HG02981 (cell line): ENCODE measurements at regions not wholly inside any gene's neighbourhood (a gene's known extent, or its start where the extent isn't known, plus 50 kb on each side); places are given as distances from the start of the nearest gene placed in this dataset.
"Not testable (repeated sequence)": the region's sequence is repeated elsewhere in the genome, so short reads cannot be mapped to it uniquely, and the experiment has no call there.

Experiments used
- ATAC-seq: cut with Tn5 transposase; IDR thresholded peaks from one replicate; pipeline ENCODE4 v1.9.1; 2021; ENCODE audit warnings: mild to moderate bottlenecking, moderate library complexity; ENCODE audit not compliant: unreplicated experiment

GRCh38 chr6:170036367-170036766, 254.5 kb downstream of the DLL1 start:
- ATAC-seq: not testable (repeated sequence)

DNA sequence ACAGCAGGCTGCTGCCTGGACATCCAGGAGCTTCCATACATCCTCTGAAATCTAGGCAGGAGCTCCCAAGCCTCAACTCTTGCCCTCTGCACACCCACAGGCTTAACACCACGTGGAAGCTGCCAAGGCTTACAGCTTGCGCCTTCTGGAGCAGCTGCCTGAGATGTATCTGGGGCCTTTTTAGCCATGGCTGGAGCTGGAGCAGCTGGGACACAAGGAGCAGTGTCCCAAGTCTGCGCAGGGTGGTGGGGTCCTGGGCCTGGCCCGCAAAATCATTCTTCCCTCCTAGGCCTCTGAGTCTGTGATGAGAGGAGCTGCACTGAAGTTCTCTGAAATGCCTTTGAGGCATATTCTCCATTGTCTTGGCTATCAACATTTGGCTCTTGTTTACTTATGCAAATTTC, 255.0 kb downstream of the DLL1 start:
- ATAC-seq: no peak

GRCh38 chr6:170035044-170035443, 255.8 kb downstream of the DLL1 start:
- ATAC-seq: no peak

GRCh38 chr6:170034294-170034693, 256.6 kb downstream of the DLL1 start:
- ATAC-seq: no peak

- ATAC-seq: no peak
These were observed 257.2 kb downstream of the DLL1 start for GRCh38 chr6:170033666-170034065.

GRCh38 chr6:170032706-170033309, 258.1 kb downstream of the DLL1 start:
- no peak for ATAC-seq

- no peak for ATAC-seq
These were observed 258.7 kb downstream of the DLL1 start for GRCh38 chr6:170032197-170032596.

GRCh38 chr6:170031684-170032121, 259.2 kb downstream of the DLL1 start:
- ATAC-seq: no peak

GRCh38 chr6:170030821-170031471, 259.9 kb downstream of the DLL1 start:
- ATAC-seq: no peak

DNA sequence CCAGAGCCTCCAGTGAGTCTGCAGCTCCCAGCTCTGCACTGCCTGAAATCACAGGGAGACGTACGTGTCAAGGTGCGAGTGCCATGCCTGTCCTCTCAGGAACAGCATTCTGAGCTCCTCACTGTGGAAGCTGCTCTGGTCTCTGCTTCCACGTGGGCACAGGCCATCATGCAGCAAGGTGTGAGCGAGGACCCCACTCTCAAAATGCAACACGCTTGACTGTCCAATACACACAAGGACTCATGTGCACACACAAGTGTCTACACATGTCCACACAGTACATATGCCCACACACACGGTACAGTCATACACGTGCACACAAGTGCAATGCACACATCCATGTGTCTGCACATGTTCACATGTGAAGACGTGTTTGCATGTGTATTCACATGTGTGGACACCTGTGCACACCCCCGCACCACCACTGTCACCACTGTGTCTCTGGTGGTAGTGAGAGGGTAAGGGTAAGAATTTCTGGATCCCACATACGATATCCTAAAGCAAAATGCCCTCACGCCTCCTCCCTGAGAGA, 260.5 kb downstream of the DLL1 start:
- no peak for ATAC-seq

DNA sequence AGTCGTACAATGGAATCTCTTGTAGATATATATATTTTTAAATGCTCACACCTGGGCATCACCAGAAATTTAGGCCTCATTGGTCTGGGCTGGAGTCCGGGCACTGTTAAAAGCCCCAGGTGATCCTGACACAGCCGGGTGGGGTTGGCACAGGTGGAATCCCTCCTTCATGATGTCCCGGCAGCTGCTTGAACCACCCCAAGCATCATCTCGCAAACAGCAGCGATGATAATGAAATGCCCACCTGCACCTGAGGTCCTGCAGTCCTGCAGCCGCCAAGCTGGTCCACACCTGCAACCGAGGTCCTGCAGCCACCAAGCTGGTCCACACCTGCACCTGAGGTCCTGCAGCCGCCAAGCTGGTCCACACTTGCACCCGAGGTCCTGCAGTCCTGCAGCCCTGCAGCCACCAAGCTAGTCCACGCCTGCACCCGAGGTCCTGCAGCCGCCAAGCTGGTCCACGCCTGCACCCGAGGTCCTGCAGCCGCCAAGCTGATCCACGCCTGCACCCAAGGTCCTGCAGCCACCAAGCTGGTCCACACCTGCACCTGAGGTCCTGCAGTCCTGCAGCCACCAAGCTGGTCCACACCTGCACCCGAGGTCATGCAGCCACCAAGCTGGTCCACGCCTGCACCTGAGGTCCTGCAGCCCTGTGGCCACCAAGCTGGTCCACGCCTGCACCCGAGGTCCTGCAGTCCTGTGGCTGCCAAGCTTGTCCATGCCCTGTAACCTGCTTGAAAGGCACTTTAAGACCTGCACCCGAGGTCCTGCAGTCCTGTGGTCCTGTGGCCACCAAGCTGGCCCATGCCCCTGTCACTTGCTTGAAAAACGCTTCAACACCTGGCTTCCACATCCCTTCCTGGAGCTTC, 261.2 kb downstream of the DLL1 start:
- ATAC-seq: no peak

DNA sequence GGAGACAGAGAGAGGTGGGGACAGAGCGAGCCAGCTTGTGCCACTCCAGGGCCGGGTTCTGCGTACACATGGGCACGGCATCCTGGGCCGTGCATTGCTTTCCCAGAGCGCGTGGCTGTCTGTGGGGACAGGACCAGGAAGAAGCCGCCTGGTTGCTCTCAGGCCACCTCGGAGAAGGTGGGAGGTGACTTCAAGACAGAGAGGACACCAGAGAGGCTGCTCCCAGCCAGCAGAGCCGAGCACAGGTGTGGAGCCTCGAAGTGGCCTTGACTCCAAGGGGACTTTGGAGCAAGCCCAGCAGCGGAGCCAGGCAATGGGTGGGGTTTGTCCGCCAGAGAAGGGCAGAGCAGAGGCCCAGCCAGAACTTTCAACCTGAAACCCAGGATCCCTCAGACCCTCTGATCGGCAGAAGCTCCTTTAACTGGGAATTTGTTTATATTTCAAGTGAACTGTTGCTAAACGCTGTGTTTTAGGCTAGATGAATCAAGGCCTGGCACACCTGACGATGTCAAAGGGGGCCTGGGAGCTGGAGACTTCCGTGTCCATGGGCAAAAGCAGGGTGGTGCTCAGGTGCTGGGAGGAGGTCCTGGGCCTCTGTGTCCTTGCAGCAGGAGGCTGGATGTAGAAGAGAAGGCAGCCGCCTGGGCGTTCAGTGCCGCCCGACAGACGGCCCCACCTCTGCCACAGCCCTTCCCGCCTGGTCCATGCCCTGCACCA, 262.1 kb downstream of the DLL1 start:
- ATAC-seq: no peak

DNA sequence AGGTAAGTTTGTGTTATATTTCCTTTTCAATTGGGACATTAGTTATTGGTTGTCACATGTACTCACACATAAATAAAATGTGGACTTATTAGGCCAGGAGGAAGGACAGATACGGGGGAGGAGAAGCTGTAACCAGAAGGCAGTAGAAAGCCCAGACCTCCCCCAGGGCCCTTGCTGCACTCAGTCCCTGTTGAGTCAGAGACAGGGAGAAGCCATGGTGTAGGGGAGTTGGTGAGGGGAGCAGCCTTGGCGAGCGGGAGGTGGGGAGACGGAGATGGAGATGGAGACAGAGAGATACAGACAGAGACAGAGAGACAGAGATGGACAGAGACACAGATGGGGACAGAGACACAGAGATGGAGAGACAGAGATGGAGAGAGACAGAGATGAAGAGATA, 263.2 kb downstream of the DLL1 start:
- ATAC-seq: no peak

GRCh38 chr6:170026751-170027646, 263.9 kb downstream of the DLL1 start:
- no peak for ATAC-seq

GRCh38 chr6:170025935-170026750, 264.7 kb downstream of the DLL1 start:
- ATAC-seq: no peak

DNA sequence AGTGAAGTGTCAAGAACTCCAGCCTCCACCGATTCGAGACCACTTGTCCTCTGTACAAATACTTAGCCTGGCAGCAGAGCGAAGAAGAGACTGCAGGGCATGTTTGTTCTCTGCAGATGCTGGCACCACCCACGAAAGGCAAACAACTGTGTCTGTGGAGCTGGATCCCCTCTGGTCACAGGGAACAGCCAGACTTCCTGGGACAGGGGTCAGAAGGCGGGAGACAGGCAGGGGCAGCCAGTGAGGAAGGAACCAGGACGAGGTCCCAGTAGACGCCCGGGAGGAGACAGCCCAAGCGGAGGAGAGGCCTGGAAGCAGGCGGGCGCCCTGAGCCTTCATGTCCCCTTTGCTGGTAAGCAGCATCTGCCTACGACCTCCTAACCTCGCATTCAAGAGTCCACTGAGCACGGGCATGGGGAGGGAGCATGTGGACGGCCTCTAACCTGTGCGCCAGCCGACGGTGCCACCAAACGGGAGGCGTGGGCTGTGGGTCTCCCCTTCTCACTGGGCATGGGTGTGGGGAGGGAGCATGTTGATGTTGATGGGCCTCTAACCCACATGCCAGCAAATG, 265.5 kb downstream of the DLL1 start:
- no peak for ATAC-seq

GRCh38 chr6:170024940-170025339, 265.9 kb downstream of the DLL1 start:
- no peak for ATAC-seq

GRCh38 chr6:170023620-170024521, 267.0 kb downstream of the DLL1 start:
- ATAC-seq: no peak
